ENCODE measurements at regions not wholly inside any gene's neighbourhood (a gene's known extent, or its start where the extent isn't known, plus 50 kb on each side); places are given as distances from the start of the nearest gene placed in this dataset.

DNA sequence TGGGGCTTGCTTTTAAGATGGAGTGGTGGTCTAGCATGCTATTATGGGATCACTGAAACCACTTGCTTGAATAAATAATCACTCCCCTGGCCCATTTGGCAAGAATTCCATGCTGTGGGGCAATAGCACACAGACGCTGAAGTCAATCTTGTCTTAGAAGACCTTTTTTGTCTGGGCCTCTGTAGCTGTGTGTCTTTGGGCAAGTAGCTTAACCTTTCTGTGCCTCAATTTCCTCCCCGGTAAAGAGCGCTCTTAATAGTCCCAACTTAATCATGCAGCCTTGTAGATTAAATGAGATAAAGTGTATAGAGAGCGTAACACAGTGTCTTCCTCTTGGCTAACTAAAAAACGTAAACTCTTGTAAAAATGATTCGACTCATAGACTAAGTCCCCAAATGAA is 125.4 kb upstream of the IGSF21 start:
- TF ChIP-seq, protein P1, sequence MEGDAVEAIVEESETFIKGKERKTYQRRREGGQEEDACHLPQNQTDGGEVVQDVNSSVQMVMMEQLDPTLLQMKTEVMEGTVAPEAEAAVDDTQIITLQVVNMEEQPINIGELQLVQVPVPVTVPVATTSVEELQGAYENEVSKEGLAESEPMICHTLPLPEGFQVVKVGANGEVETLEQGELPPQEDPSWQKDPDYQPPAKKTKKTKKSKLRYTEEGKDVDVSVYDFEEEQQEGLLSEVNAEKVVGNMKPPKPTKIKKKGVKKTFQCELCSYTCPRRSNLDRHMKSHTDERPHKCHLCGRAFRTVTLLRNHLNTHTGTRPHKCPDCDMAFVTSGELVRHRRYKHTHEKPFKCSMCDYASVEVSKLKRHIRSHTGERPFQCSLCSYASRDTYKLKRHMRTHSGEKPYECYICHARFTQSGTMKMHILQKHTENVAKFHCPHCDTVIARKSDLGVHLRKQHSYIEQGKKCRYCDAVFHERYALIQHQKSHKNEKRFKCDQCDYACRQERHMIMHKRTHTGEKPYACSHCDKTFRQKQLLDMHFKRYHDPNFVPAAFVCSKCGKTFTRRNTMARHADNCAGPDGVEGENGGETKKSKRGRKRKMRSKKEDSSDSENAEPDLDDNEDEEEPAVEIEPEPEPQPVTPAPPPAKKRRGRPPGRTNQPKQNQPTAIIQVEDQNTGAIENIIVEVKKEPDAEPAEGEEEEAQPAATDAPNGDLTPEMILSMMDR (IDR thresholded peaks at IDR 0.05) = no peak
- ATAC-seq (ENCODE audit: poor library complexity) (no peak), DNase-seq (no peak)
- Histone ChIP-seq H3K4me1 (ENCODE audit: insufficient read depth, low read length) (no peaks in the 10 kb centered on the region), H3K27ac (ENCODE audit: low read depth in 1 of 2, low read length in 2 of 2) (no peak overlapping the region), H3K27me3 (ENCODE audit: control insufficient read depth in 1 of 2, insufficient read depth in 2 of 2, low read length in 2 of 2) (peaks cover 0 to 8% of the 10 kb centered on the region in 2 experiments), H3K9me3 (ENCODE audit: control insufficient read depth in 1 of 2, insufficient read depth in 1 of 2, low read length in 2 of 2) (peaks cover 0 to 17% of the 10 kb centered on the region in 2 experiments), H3K4me3 (ENCODE audit: low read length) (no peak overlapping the region), H3K36me3 (ENCODE audit: insufficient read depth, low read length) (no peaks in the 10 kb centered on the region)
- Mint-ChIP-seq H3K9me3 (no peaks in the 10 kb centered on the region), H3K4me3 (no peak overlapping the region), H3K36me3 (ENCODE audit: low read depth) (no peaks in the 10 kb centered on the region), H3K27me3 (peaks cover 27% of the 10 kb centered on the region), H3K4me1 (ENCODE audit: low read depth) (no peaks in the 10 kb centered on the region), H3K27ac (no peak overlapping the region)
- POLR2A ChIA-PET = no interaction called here
- intact Hi-C loops (cut with DNase I, micrococcal nuclease) = no loop called here
- CTCF ChIA-PET = no interaction called here

DNA sequence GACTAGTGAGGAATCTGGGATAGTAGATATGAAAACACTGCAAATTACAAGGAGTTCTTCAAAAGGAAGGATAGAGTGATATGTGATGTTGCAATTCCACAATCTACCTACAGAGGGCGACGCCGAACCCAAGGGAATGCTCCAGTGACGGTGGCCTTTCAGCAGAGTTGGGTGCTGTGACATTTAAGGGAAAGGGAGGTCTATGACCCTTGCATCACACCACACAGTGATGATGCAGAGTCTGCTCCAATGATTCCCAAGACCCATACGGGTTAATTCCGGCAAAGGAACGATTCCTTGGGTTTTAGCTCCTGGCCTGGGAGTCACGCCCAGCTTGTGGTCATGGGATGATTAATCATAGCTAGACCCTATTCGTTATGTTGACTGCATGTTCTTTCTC is 123.0 kb upstream of the IGSF21 start:
- TF ChIP-seq, protein P1 (IDR thresholded peaks at IDR 0.05) = peak; percentile 20
- no peaks in the 10 kb centered on the region for H3K36me3 ChIP-seq (ENCODE audit: insufficient read depth, low read length)
- H3K27me3 Mint-ChIP-seq = peaks cover 24% of the 10 kb centered on the region
- DNase-seq (peak in 3 of 14 experiments; percentile 27 to 34 (median 31)), ATAC-seq (ENCODE audit: poor library complexity) (no peak)
- no peak overlapping the region for H3K4me3 ChIP-seq (ENCODE audit: low read length)
- no peak overlapping the region for H3K27ac ChIP-seq (ENCODE audit: low read depth in 1 of 2, low read length in 2 of 2)
- no peaks in the 10 kb centered on the region for H3K4me1 ChIP-seq (ENCODE audit: insufficient read depth, low read length)
- H3K9me3 ChIP-seq (ENCODE audit: control insufficient read depth in 1 of 2, insufficient read depth in 1 of 2, low read length in 2 of 2) = peaks cover 0 to 17% of the 10 kb centered on the region in 2 experiments
- POLR2A ChIA-PET = no interaction called here
- no peak overlapping the region for H3K4me3 Mint-ChIP-seq
- CTCF ChIA-PET = no interaction called here
- H3K27me3 ChIP-seq (ENCODE audit: control insufficient read depth in 1 of 2, insufficient read depth in 2 of 2, low read length in 2 of 2) = peaks cover 0 to 8% of the 10 kb centered on the region in 2 experiments
- H3K27ac Mint-ChIP-seq = no peak overlapping the region
- no peaks in the 10 kb centered on the region for H3K4me1 Mint-ChIP-seq (ENCODE audit: low read depth)
- H3K9me3 Mint-ChIP-seq = no peaks in the 10 kb centered on the region
- H3K36me3 Mint-ChIP-seq (ENCODE audit: low read depth) = no peaks in the 10 kb centered on the region
- intact Hi-C loops (cut with DNase I, micrococcal nuclease) = loop anchor here in 1 of 2 experiments (1.0 kb wide), 1 partner anchor 116 kb away; no protein-coding TSS in a partner anchor

- H3K4me1 ChIP-seq (ENCODE audit: insufficient read depth, low read length) = no peaks in the 10 kb centered on the region
- Mint-ChIP-seq H3K27me3 (peaks cover 18% of the 10 kb centered on the region), H3K9me3 (no peaks in the 10 kb centered on the region), H3K36me3 (ENCODE audit: low read depth) (no peaks in the 10 kb centered on the region), H3K4me1 (ENCODE audit: low read depth) (no peaks in the 10 kb centered on the region), H3K4me3 (no peak overlapping the region), H3K27ac (no peak overlapping the region)
- H3K9me3 ChIP-seq (ENCODE audit: control insufficient read depth in 1 of 2, insufficient read depth in 1 of 2, low read length in 2 of 2) = peaks cover 0 to 17% of the 10 kb centered on the region in 2 experiments
- H3K27me3 ChIP-seq (ENCODE audit: control insufficient read depth in 1 of 2, insufficient read depth in 2 of 2, low read length in 2 of 2) = peaks cover 0 to 7% of the 10 kb centered on the region in 2 experiments
- H3K4me3 ChIP-seq (ENCODE audit: low read length) = no peak overlapping the region
- ChIA-PET CTCF (no interaction called here), POLR2A (no interaction called here)
- no peak overlapping the region for H3K27ac ChIP-seq (ENCODE audit: low read depth in 1 of 2, low read length in 2 of 2)
- ATAC-seq (ENCODE audit: poor library complexity) (no peak), DNase-seq (no peak)
- TF ChIP-seq, protein P1 (IDR thresholded peaks at IDR 0.05) = no peak
- H3K36me3 ChIP-seq (ENCODE audit: insufficient read depth, low read length) = no peaks in the 10 kb centered on the region
- intact Hi-C loops (cut with DNase I, micrococcal nuclease) = loop anchor here in 1 of 2 experiments (5.0 kb wide), 1 partner anchor 116 kb away; no protein-coding TSS in a partner anchor
Observed at GRCh38 chr1:17986156-17986555, 121.4 kb upstream of the IGSF21 start.

All from CD4-positive, alpha-beta T cell (primary cell).